Parathyroid adenoma (tissue), 2 donors: ENCODE measurements at regions not wholly inside any gene's neighbourhood (a gene's known extent, or its start where the extent isn't known, plus 50 kb on each side); places are given as distances from the start of the nearest gene placed in this dataset.

ENCODE experiments used
- H2AFZ ChIP-seq: fragments of 300-600 bp; sonication (generic); one replicate; pipeline ENCODE4 v1.7.0; 2017; ENCODE audit warnings: antibody characterized with exemption, mild to moderate bottlenecking
- H3K27ac ChIP-seq: fragments of 300-600 bp; sonication (generic); one replicate; pipeline ENCODE4 v1.7.0; 2017
- H3K27me3 ChIP-seq: fragments of 300-600 bp; sonication (generic); one replicate; pipeline ENCODE4 v1.7.0; 2017; ENCODE audit warnings: low read length; ENCODE audit not compliant: control insufficient read depth, insufficient read depth
- H3K36me3 ChIP-seq: fragments of 300-600 bp; sonication (generic); one replicate; pipeline ENCODE4 v1.7.0; 2017; ENCODE audit warnings: low read length; ENCODE audit not compliant: control insufficient read depth, insufficient read depth
- H3K4me1 ChIP-seq: fragments of 300-600 bp; sonication (generic); one replicate; pipeline ENCODE4 v1.7.0; 2017; ENCODE audit warnings: control low read depth
- H3K4me2 ChIP-seq: fragments of 300-600 bp; sonication (generic); one replicate; pipeline ENCODE4 v1.7.0; 2017; ENCODE audit warnings: low read length
- H3K4me3 ChIP-seq: fragments of 300-600 bp; sonication (generic); one replicate; pipeline ENCODE4 v1.7.0; 2017; ENCODE audit warnings: low read depth, low read length
- H3K79me2 ChIP-seq: fragments of 300-600 bp; sonication (generic); one replicate; pipeline ENCODE4 v1.7.0; 2017; ENCODE audit warnings: control low read depth
- H3K9ac ChIP-seq: fragments of 300-600 bp; sonication (generic); one replicate; pipeline ENCODE4 v1.7.0; 2017; ENCODE audit warnings: mild to moderate bottlenecking
- H3K9me3 ChIP-seq: fragments of 300-600 bp; sonication (generic); one replicate; pipeline ENCODE4 v1.7.0; 2017; ENCODE audit warnings: low read length; ENCODE audit not compliant: control insufficient read depth
- TF ChIP-seq, protein P1 (sequence below): fragments of 300-600 bp; sonication (generic); IDR thresholded peaks from one replicate; pipeline ENCODE4 v1.7.0; 2017; ENCODE audit warnings: antibody characterized with exemption, mild to moderate bottlenecking
- donor health status: primary hyperparathyroidism.

DNA sequence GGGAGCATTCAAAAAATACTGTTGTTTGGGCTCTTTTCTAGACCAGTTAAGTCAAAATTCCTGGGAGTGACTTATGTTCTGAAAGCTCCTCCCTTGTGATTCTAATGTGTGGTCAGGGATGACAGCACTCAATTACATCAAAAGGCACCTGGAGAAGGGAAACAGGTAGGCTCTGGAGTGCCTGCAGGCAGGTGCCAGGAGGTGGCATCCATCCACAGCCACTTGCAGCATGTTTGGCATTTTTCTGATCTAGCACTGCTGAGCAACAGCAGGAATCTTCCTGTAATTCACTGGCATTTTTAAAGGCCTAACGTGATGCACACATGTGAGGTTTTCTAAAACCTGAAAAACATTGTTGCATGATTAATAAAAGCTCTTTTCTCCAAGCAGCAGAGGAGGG lies 94.6 kb downstream of the CCNA1 start:
- H2AFZ ChIP-seq, result no peak overlapping the region
- no peaks in the 10 kb centered on the region for H3K9me3 ChIP-seq
- H3K36me3 ChIP-seq, result no peaks in the 10 kb centered on the region
- no peak overlapping the region for H3K4me3 ChIP-seq
- no peaks in the 10 kb centered on the region for H3K4me1 ChIP-seq
- no peaks in the 10 kb centered on the region for H3K79me2 ChIP-seq
- H3K4me2 ChIP-seq, result no peak overlapping the region
- H3K27ac ChIP-seq, result no peak overlapping the region
- TF ChIP-seq, protein P1, sequence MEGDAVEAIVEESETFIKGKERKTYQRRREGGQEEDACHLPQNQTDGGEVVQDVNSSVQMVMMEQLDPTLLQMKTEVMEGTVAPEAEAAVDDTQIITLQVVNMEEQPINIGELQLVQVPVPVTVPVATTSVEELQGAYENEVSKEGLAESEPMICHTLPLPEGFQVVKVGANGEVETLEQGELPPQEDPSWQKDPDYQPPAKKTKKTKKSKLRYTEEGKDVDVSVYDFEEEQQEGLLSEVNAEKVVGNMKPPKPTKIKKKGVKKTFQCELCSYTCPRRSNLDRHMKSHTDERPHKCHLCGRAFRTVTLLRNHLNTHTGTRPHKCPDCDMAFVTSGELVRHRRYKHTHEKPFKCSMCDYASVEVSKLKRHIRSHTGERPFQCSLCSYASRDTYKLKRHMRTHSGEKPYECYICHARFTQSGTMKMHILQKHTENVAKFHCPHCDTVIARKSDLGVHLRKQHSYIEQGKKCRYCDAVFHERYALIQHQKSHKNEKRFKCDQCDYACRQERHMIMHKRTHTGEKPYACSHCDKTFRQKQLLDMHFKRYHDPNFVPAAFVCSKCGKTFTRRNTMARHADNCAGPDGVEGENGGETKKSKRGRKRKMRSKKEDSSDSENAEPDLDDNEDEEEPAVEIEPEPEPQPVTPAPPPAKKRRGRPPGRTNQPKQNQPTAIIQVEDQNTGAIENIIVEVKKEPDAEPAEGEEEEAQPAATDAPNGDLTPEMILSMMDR, result peak; percentile 52
- H3K9ac ChIP-seq, result no peak overlapping the region
- no peaks in the 10 kb centered on the region for H3K27me3 ChIP-seq

GRCh38 chr13:36528105-36528504 lies 95.8 kb downstream of the CCNA1 start:
- H3K4me3 ChIP-seq, result no peak overlapping the region

DNA sequence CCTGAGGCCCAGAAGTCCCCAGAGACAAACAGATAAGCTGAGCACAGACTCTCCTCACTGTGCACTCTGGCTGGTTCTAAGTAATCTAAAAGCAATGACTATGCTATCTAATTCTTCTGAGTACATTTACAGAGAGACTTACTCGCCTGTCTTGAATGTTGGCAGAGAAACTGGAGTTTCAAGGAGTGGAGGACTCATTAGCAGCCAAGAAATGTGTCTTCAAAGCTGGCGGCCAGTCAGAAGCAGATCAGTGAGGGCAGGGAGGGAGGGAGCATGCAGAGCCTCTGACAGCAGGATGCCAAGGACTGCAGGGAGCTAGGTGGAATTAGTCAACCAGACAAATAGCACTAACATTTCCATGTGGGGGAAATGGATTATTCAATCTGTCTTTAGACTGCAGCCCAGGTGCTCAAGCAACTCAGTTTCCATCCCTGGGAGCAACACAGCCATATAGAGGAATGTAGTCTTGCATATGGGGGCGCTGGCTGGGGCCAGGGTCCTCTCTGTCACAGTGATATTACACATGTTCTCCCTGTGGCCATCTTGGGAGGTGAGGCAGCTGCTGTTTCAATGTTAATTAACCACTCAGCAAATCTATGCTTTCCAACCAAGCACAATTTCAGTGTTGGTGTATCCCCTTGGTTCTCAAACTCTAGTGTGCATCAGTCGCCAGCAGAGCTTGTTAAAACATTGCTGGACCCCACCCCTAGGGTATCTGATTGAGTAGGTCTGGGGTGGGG lies 97.9 kb downstream of the CCNA1 start:
- no peak overlapping the region for H3K9ac ChIP-seq
- no peak overlapping the region for H3K27ac ChIP-seq
- H3K4me2 ChIP-seq, result no peak overlapping the region
- H3K4me3 ChIP-seq, result no peak overlapping the region
- H2AFZ ChIP-seq, result peak overlapping the region; percentile 18
- TF ChIP-seq, protein P1, result no peak
- no peaks in the 10 kb centered on the region for H3K9me3 ChIP-seq
- no peaks in the 10 kb centered on the region for H3K4me1 ChIP-seq
- H3K27me3 ChIP-seq, result no peaks in the 10 kb centered on the region
- H3K36me3 ChIP-seq, result no peaks in the 10 kb centered on the region
- no peaks in the 10 kb centered on the region for H3K79me2 ChIP-seq

More at GRCh38 chr13:36528105-36528504, 95.8 kb downstream of the CCNA1 start:
- no peaks in the 10 kb centered on the region for H3K36me3 ChIP-seq
- TF ChIP-seq, protein P1, result no peak
- no peaks in the 10 kb centered on the region for H3K9me3 ChIP-seq
- H3K27me3 ChIP-seq, result no peaks in the 10 kb centered on the region
- H3K27ac ChIP-seq, result no peak overlapping the region
- H3K9ac ChIP-seq, result no peak overlapping the region
- no peaks in the 10 kb centered on the region for H3K4me1 ChIP-seq
- H3K79me2 ChIP-seq, result no peaks in the 10 kb centered on the region
- H3K4me2 ChIP-seq, result no peak overlapping the region
- H2AFZ ChIP-seq, result no peak overlapping the region

DNA sequence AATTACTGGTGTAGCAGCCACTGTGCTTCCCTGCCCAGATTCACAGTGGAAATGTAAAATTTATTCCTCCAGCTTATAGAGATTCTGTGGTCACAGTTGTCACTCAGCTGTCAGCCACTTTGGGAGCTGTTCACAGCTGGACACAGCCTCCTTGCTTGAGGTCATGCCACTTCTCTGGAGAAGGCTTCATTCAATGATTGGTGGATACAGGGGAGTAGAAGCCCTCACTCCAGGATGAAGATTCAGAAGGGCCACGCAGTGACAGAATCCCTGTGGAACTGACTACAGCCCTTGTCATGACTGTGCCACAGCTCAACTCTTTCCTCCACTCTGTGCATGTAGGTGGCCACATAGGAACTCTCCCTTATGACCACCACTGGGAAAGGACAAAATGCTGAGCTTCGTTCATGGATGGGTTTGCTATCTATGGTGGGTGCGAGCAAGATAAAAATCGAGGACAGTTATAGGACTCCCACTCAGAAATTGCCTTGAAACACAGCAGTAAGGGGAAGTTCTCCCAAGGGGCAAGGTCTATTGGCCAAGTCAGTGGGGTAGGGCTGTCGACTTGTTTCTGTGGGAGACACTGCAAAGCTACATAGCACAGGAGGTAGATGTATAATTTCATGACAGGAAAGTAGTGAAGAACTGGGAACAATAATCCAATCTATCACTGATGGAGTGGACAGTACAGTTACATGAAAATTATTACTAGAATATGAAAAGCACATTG lies 98.7 kb downstream of the CCNA1 start:
- Histone ChIP-seq H2AFZ (no peak overlapping the region), H3K9me3 (no peaks in the 10 kb centered on the region), H3K4me1 (no peaks in the 10 kb centered on the region), H3K27ac (no peak overlapping the region), H3K4me2 (no peak overlapping the region), H3K36me3 (no peaks in the 10 kb centered on the region), H3K27me3 (no peaks in the 10 kb centered on the region), H3K4me3 (no peak overlapping the region), H3K9ac (no peak overlapping the region), H3K79me2 (no peaks in the 10 kb centered on the region)
- TF ChIP-seq, protein P1, result no peak
